Prostate gland (tissue), 2 donors: ENCODE measurements at regions not wholly inside any gene's neighbourhood (a gene's known extent, or its start where the extent isn't known, plus 50 kb on each side); places are given as distances from the start of the nearest gene placed in this dataset.

Experiments
- DNase-seq: peaks from one replicate; pipeline ENCODE4 v3.0.0-alpha.2; 2019; ENCODE audit warnings: low spot score
- H3K27ac ChIP-seq, 2 donors: fragments of 200-600 bp; sonication (generic); 2 replicates each; pipeline ENCODE4 v1.5.1; 2017 to 2019
- H3K27me3 ChIP-seq: fragments of 200-600 bp; sonication (generic); replicated peaks from 2 replicates; pipeline ENCODE4 v1.5.1; 2019; ENCODE audit not compliant: insufficient read depth
- H3K36me3 ChIP-seq, 2 donors: fragments of 200-600 bp; sonication (generic); 1 replicate in 1 of 2; 2 replicates in 1 of 2; pipeline versions ENCODE4 v1.5.1 to v1.8.1; 2017 to 2019
- H3K4me1 ChIP-seq: fragments of 200-600 bp; sonication (generic); replicated peaks from 2 replicates; pipeline ENCODE4 v1.5.1; 2019
- H3K4me3 ChIP-seq, 2 donors: fragments of 200-600 bp; sonication (generic); 2 replicates each; pipeline ENCODE4 v1.5.1; 2017 to 2019
- H3K9me3 ChIP-seq: fragments of 200-600 bp; sonication (generic); 2 replicates; pipeline ENCODE4 v1.5.1; 2017
- CTCF ChIP-seq, 4 experiments: fragments of 200-600 bp in 2 of 4; fragments of 450-650 bp in 2 of 4; sonication (generic) in 2 of 4; IDR thresholded peaks; 1 replicate in 3 of 4; 2 replicates in 1 of 4; pipeline ENCODE4 v1.5.1; 2016 to 2019; ENCODE audit warnings: antibody characterized with exemption in 4 of 4, mild to moderate bottlenecking in 2 of 4, moderate library complexity in 2 of 4
- POLR2A ChIP-seq: fragments of 450-650 bp; IDR thresholded peaks from one replicate; pipeline ENCODE4 v1.6.1; 2016; ENCODE audit warnings: antibody characterized with exemption, mild to moderate bottlenecking
- POLR2AphosphoS5 ChIP-seq: sonication (generic); formaldehyde crosslinking; IDR thresholded peaks from one replicate; pipeline ENCODE4 v1.6.1; 2017; ENCODE audit warnings: antibody characterized with exemption
- WGBS: methylation state at CpG from one replicate; pipeline ENCODE4 v1.1.5; 2018; 5-methylcytosine and 5-hydroxymethylcytosine counted together
- intact Hi-C: fragments of 100-400 bp; cut with DNase I; formaldehyde crosslinking; loops from one replicate; pipeline ENCODE4 v1.14.2; 2022

GRCh38 chr2:125681976-125682805, 973.8 kb upstream of the GYPC start:
- H3K9me3 ChIP-seq: no peaks in the 10 kb centered on the region
- no peak for DNase-seq
- H3K4me1 ChIP-seq: no peaks in the 10 kb centered on the region
- intact Hi-C loops: no loop called here
- H3K27me3 ChIP-seq: no peaks in the 10 kb centered on the region
- TF ChIP-seq POLR2AphosphoS5 (no peak), POLR2A (no peak), CTCF (IDR thresholded peaks at IDR 0.05) (no peak)
- 84% methylated on average over 3 of the region's 3 CpGs for WGBS
- no peak overlapping the region for H3K27ac ChIP-seq
- H3K36me3 ChIP-seq: no peaks in the 10 kb centered on the region
- no peak overlapping the region for H3K4me3 ChIP-seq

- TF ChIP-seq POLR2AphosphoS5: no peak
- TF ChIP-seq CTCF (IDR thresholded peaks at IDR 0.05): no peak
- no peak for TF ChIP-seq POLR2A
- Histone ChIP-seq H3K4me3 (no peak overlapping the region), H3K36me3 (no peaks in the 10 kb centered on the region), H3K9me3 (no peaks in the 10 kb centered on the region), H3K27ac (no peak overlapping the region), H3K4me1 (no peaks in the 10 kb centered on the region), H3K27me3 (no peaks in the 10 kb centered on the region)
- WGBS: 93% methylated on average over 2 of the region's 2 CpGs
- DNase-seq: no peak
- intact Hi-C loops: no loop called here
Measured at GRCh38 chr2:125684256-125684655, 971.7 kb upstream of the GYPC start.

GRCh38 chr2:125684932-125685331, 971.0 kb upstream of the GYPC start:
- no peak overlapping the region for H3K4me3 ChIP-seq
- H3K4me1 ChIP-seq: no peaks in the 10 kb centered on the region
- no peak for TF ChIP-seq POLR2A
- TF ChIP-seq POLR2AphosphoS5: no peak
- no peak for TF ChIP-seq CTCF (IDR thresholded peaks at IDR 0.05)
- intact Hi-C loops: no loop called here
- H3K27me3 ChIP-seq: no peaks in the 10 kb centered on the region
- H3K36me3 ChIP-seq: no peaks in the 10 kb centered on the region
- no peak overlapping the region for H3K27ac ChIP-seq
- H3K9me3 ChIP-seq: no peaks in the 10 kb centered on the region
- WGBS: 83% methylated on average over 2 of the region's 2 CpGs
- DNase-seq: no peak

GRCh38 chr2:125696560-125696959, 959.4 kb upstream of the GYPC start:
- H3K36me3 ChIP-seq: no peaks in the 10 kb centered on the region
- intact Hi-C loops: no loop called here
- peak; percentile 25 for TF ChIP-seq POLR2AphosphoS5
- no peak for TF ChIP-seq CTCF (IDR thresholded peaks at IDR 0.05)
- H3K9me3 ChIP-seq: no peaks in the 10 kb centered on the region
- H3K4me1 ChIP-seq: no peaks in the 10 kb centered on the region
- 16% methylated on average over 2 of the region's 2 CpGs for WGBS
- no peaks in the 10 kb centered on the region for H3K27me3 ChIP-seq
- H3K27ac ChIP-seq: no peak overlapping the region
- H3K4me3 ChIP-seq: no peak overlapping the region
- peak; percentile 52 for DNase-seq

GRCh38 chr2:125698280-125698679, 957.7 kb upstream of the GYPC start:
- Histone ChIP-seq H3K27ac (no peak overlapping the region), H3K4me1 (no peaks in the 10 kb centered on the region), H3K4me3 (no peak overlapping the region), H3K9me3 (no peaks in the 10 kb centered on the region), H3K27me3 (no peaks in the 10 kb centered on the region), H3K36me3 (no peaks in the 10 kb centered on the region)
- intact Hi-C loops: no loop called here
- 66% methylated on average over 1 of the region's 1 CpG for WGBS
- DNase-seq: no peak
- no peak for TF ChIP-seq POLR2AphosphoS5
- TF ChIP-seq POLR2A: no peak
- TF ChIP-seq CTCF (IDR thresholded peaks at IDR 0.05): no peak
